Thyroid gland (tissue), 4 donors: ENCODE measurements at regions not wholly inside any gene's neighbourhood (a gene's known extent, or its start where the extent isn't known, plus 50 kb on each side); places are given as distances from the start of the nearest gene placed in this dataset.

Source experiments
- DNase-seq, 2 donors: peaks; one replicate each; pipeline ENCODE4 v3.0.0-alpha.2; 2019
- H3K27ac ChIP-seq, 3 donors: fragments of 200-600 bp; sonication (generic); 1 replicate in 2 of 3; 2 replicates in 1 of 3; pipeline ENCODE4 v1.5.1; 2016 to 2019; ENCODE audit warnings: mild to moderate bottlenecking in 1 of 3, moderate library complexity in 1 of 3
- H3K27me3 ChIP-seq: fragments of 200-600 bp; sonication (generic); one replicate; pipeline ENCODE4 v1.5.1; 2019
- H3K36me3 ChIP-seq, 2 donors: fragments of 200-600 bp; sonication (generic); one replicate each; pipeline ENCODE4 v1.5.1; 2016 to 2019
- H3K4me1 ChIP-seq, 2 donors: fragments of 200-600 bp; sonication (generic); one replicate each; pipeline ENCODE4 v1.5.1; 2017 to 2019
- H3K4me3 ChIP-seq, 3 donors: fragments of 200-600 bp; sonication (generic); replicated peaks in 1 of 3; 1 replicate in 2 of 3; 2 replicates in 1 of 3; pipeline ENCODE4 v1.5.1; 2016; ENCODE audit warnings: mild to moderate bottlenecking in 1 of 3
- H3K9me3 ChIP-seq: fragments of 200-600 bp; sonication (generic); one replicate; pipeline ENCODE4 v1.5.1; 2017
- POLR2A ChIP-seq, 2 donors: fragments of 450-650 bp; IDR thresholded peaks; one replicate each; pipeline ENCODE4 v1.6.1; 2017; ENCODE audit warnings: antibody characterized with exemption in 2 of 2, mild to moderate bottlenecking in 2 of 2, moderate library complexity in 1 of 2
- WGBS, 2 donors: methylation state at CpG; one replicate each; pipeline ENCODE4 v1.1.5; 2017; 5-methylcytosine and 5-hydroxymethylcytosine counted together
- intact Hi-C: fragments of 100-400 bp; cut with DNase I; formaldehyde crosslinking; loops from one replicate; pipeline ENCODE4 v1.15.1; 2023
- TF ChIP-seq, protein P1 (sequence below), 6 experiments: fragments of 200-600 bp in 3 of 6; fragments of 450-650 bp in 3 of 6; sonication (generic) in 3 of 6; IDR thresholded peaks; one replicate each; pipeline ENCODE4 v1.5.1; 2016 to 2019; ENCODE audit warnings: antibody characterized with exemption in 6 of 6, mild to moderate bottlenecking in 2 of 6, inconsistent platforms in 1 of 6, moderate library complexity in 1 of 6

DNA sequence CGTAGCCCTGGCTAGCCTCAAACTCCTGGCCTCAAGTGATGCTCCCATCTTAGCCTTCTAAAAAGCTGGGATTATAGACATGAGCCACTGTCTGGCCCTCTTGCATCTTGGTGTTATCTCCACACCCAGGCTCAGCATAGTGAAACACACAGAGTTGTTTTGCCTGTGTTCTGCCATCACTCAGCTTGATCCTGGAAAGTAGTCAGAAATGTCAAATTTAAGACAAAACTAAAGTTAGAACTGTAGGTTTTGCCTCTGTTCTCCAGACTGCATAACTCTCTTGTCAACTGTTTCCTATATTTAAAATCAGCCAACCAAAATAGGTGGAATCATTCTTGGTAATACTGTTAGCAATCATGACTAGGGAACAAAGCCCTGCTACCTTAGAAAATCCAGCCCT lies 72.1 kb upstream of the GULP1 start:
- TF ChIP-seq, protein P1, sequence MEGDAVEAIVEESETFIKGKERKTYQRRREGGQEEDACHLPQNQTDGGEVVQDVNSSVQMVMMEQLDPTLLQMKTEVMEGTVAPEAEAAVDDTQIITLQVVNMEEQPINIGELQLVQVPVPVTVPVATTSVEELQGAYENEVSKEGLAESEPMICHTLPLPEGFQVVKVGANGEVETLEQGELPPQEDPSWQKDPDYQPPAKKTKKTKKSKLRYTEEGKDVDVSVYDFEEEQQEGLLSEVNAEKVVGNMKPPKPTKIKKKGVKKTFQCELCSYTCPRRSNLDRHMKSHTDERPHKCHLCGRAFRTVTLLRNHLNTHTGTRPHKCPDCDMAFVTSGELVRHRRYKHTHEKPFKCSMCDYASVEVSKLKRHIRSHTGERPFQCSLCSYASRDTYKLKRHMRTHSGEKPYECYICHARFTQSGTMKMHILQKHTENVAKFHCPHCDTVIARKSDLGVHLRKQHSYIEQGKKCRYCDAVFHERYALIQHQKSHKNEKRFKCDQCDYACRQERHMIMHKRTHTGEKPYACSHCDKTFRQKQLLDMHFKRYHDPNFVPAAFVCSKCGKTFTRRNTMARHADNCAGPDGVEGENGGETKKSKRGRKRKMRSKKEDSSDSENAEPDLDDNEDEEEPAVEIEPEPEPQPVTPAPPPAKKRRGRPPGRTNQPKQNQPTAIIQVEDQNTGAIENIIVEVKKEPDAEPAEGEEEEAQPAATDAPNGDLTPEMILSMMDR (IDR thresholded peaks at IDR 0.05) = no peak
- no peak for TF ChIP-seq POLR2A (IDR thresholded peaks at IDR 0.05)
- WGBS, 2 donors = 96% methylated on average over 1 of the region's 1 CpG
- no peak for DNase-seq

DNA sequence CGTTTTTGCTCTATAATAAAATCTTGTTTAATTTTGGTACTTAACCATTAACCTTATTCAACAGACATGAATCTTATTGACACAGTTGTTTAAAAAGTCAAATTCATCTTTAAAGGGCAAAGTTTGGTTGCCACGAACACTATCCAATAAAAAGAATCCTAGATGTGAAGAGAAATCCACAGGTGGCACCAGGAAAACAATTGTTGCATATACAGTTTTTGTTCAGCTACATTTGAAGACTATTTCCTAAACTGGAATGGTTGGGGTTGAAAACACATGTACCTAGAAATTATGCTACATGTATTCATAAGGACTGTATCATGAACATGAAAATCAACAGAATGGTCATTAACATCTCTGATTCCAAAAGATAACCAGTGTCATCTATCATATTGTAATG lies 71.1 kb upstream of the GULP1 start:
- TF ChIP-seq, protein P1 (IDR thresholded peaks at IDR 0.05) = no peak
- no peak for TF ChIP-seq POLR2A (IDR thresholded peaks at IDR 0.05)
- no peak overlapping the region for H3K27ac ChIP-seq
- DNase-seq = no peak
- H3K9me3 ChIP-seq = no peaks in the 10 kb centered on the region
- intact Hi-C loops = no loop called here
- H3K27me3 ChIP-seq = no peaks in the 10 kb centered on the region
- H3K4me1 ChIP-seq = no peaks in the 10 kb centered on the region
- H3K4me3 ChIP-seq = no peak overlapping the region
- 94% methylated on average over 2 of the region's 2 CpGs for WGBS, 2 donors
- H3K36me3 ChIP-seq = no peaks in the 10 kb centered on the region

More for the DNA sequence above, 72.1 kb upstream of the GULP1 start:
- no peaks in the 10 kb centered on the region for H3K36me3 ChIP-seq
- H3K9me3 ChIP-seq = no peaks in the 10 kb centered on the region
- intact Hi-C loops = no loop called here
- H3K4me3 ChIP-seq = no peak overlapping the region
- no peak overlapping the region for H3K27ac ChIP-seq
- no peaks in the 10 kb centered on the region for H3K4me1 ChIP-seq
- no peaks in the 10 kb centered on the region for H3K27me3 ChIP-seq

DNA sequence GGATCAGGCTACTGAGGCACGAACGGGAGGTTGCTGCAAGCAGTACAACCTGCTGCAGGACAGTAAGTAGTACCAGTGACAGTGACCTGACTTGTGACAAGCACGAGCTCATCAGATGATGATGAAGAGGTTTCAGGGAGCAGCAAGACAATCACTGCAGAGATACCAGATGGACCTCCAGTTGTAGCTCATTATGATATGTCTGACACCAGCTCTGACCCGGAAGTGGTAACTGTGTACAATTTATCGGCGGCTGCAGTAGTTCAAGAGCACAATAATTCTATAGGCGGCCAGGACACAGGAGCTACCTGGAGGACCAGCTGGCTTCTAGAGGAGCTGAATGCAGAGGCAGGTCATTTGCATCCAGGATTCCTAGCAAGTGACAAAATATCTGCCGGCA lies 64.0 kb upstream of the GULP1 start:
- intact Hi-C loops = no loop called here
- no peaks in the 10 kb centered on the region for H3K9me3 ChIP-seq
- DNase-seq = no peak

DNA sequence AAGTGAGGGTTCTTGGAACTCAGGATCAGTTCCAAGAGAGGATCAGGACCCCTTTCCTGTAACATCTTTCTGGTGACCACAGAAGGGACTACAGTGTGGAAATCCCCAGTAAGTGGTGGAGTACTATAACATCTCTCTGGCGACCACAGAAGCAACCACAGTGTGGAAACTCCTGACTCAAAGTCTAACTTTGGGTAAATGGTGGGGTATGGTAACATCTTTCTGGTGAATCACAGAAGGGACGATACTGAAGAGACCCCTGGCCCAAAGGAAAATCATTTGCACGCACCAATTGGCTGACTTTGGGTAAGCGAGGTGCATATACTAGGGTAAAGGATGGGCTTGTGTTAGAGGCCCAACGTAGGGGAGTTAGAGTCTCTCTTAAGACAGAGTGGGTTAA lies 56.3 kb upstream of the GULP1 start:
- Histone ChIP-seq H3K9me3 (no peaks in the 10 kb centered on the region), H3K4me3 (no peak overlapping the region), H3K4me1 (no peaks in the 10 kb centered on the region), H3K36me3 (no peaks in the 10 kb centered on the region), H3K27ac (no peak overlapping the region), H3K27me3 (no peaks in the 10 kb centered on the region)
- intact Hi-C loops = no loop called here
- no peak for DNase-seq
- no peak for TF ChIP-seq POLR2A (IDR thresholded peaks at IDR 0.05)
- TF ChIP-seq, protein P1 (IDR thresholded peaks at IDR 0.05) = no peak
- 89 to 93% methylated on average over 5 of the region's 5 CpGs for WGBS, 2 donors

More for the DNA sequence above, 64.0 kb upstream of the GULP1 start:
- Histone ChIP-seq H3K36me3 (no peaks in the 10 kb centered on the region), H3K27ac (no peak overlapping the region), H3K4me3 (no peak overlapping the region), H3K27me3 (no peaks in the 10 kb centered on the region), H3K4me1 (no peaks in the 10 kb centered on the region)
- WGBS, 2 donors = 88% methylated on average over 8 of the region's 8 CpGs
- no peak for TF ChIP-seq POLR2A (IDR thresholded peaks at IDR 0.05)
- TF ChIP-seq, protein P1 (IDR thresholded peaks at IDR 0.05) = no peak

DNA sequence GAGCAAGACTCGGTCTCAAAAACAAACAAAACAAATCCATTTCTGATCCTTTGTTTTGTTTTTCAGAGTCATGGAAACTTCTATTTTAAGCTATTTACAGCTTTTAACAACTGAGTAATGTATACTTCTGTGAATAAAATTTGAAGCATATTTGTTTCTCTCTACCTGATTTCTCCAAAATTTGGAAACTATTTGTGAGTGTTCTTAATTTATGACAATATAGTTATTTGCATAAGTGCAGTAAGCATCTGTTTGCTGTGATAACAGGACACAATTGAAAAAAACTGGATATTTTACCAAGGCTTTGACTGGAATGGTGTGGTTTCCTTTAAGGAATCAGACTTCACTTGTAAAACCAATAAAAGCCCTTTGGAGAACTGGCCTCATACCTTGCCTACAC lies 53.3 kb upstream of the GULP1 start:
- Histone ChIP-seq H3K4me3 (no peak overlapping the region), H3K4me1 (no peaks in the 10 kb centered on the region), H3K27ac (no peak overlapping the region), H3K27me3 (no peaks in the 10 kb centered on the region), H3K9me3 (no peaks in the 10 kb centered on the region), H3K36me3 (no peaks in the 10 kb centered on the region)
- no peak for DNase-seq
- no peak for TF ChIP-seq POLR2A (IDR thresholded peaks at IDR 0.05)
- TF ChIP-seq, protein P1 (IDR thresholded peaks at IDR 0.05) = no peak
- intact Hi-C loops = no loop called here
- 0% methylated on average over 1 of the region's 1 CpG for WGBS, 2 donors
